ENCODE measurements at regions not wholly inside any gene's neighbourhood (a gene's known extent, or its start where the extent isn't known, plus 50 kb on each side); places are given as distances from the start of the nearest gene placed in this dataset.

DNA sequence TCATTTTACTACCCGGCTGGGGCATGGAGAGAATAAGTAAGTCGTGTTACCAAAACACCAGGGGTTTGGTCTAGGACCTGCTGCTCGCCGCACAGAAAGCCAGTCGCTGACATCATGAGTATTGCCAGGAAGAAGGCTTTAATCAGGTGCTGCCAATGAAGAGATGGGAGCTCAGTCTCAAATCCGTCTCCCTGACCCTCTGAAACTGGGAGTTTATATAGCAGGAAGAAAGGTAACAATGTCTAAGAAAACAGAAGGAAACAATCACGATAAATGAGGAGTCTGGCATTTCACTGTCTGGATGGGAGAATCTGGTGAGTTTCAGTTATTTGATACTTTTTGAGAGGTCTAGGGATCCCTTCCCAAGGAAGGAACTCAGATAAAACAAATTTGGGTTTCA lies 437.9 kb upstream of the JARID2 start:
- Histone ChIP-seq H3K9me3 (no peaks in the 10 kb centered on the region), H3K27me3 (no peaks in the 10 kb centered on the region), H3K4me3 (no peak overlapping the region), H3K4me1 (peaks cover 8 to 14% (median 11%) of the 10 kb centered on the region in 4 donors), H3K27ac (no peak overlapping the region), H3K36me3 (no peaks in the 10 kb centered on the region)
- WGBS, 2 donors (ENCODE audit: low coverage in 1 of 2): 81 to 95% methylated on average over 5 to 7 of the region's 7 CpGs
- intact Hi-C loops (cut with DNase I; ENCODE audit: low total_unique reads) (no loop called here), in situ Hi-C loops (cut with MboI; ENCODE audit: low pct_ligation_motif_present in 1 of 4, low pct_unique_long_range_greater_than_20kb in 1 of 4, low sequenced_read_pairs in 3 of 4) (no loop called here)
- TF ChIP-seq EP300 (IDR thresholded peaks at IDR 0.05; ENCODE audit: low read depth) (no peak), POLR2A (IDR thresholded peaks at IDR 0.05) (no peak), POLR2AphosphoS5 (IDR thresholded peaks at IDR 0.05) (no peak)
- TF ChIP-seq, protein P1, sequence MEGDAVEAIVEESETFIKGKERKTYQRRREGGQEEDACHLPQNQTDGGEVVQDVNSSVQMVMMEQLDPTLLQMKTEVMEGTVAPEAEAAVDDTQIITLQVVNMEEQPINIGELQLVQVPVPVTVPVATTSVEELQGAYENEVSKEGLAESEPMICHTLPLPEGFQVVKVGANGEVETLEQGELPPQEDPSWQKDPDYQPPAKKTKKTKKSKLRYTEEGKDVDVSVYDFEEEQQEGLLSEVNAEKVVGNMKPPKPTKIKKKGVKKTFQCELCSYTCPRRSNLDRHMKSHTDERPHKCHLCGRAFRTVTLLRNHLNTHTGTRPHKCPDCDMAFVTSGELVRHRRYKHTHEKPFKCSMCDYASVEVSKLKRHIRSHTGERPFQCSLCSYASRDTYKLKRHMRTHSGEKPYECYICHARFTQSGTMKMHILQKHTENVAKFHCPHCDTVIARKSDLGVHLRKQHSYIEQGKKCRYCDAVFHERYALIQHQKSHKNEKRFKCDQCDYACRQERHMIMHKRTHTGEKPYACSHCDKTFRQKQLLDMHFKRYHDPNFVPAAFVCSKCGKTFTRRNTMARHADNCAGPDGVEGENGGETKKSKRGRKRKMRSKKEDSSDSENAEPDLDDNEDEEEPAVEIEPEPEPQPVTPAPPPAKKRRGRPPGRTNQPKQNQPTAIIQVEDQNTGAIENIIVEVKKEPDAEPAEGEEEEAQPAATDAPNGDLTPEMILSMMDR (IDR thresholded peaks at IDR 0.05): no peak
- DNase-seq: no peak

DNA sequence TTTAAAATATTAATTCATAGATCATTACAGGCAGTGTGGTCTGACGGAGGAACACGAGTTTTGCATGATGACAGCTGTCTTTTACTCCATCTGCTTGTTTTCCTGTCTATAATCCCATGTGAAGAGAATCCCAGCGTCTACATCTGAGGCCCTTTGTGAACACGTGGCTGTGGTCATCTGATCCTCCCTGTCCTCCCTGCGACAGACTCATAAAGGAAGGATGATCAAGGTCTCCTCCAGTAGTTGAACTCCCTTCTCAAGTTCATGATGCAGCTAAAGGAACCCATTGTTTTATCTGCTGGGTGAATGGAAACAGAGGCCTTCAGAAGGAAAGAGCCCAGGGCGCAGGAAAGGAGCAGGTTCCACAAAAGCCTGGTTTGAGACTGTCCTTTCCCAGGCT lies 435.8 kb upstream of the JARID2 start:
- Histone ChIP-seq H3K4me1 (peaks cover 1 to 4% (median 2%) of the 10 kb centered on the region in 4 donors), H3K9me3 (no peaks in the 10 kb centered on the region), H3K36me3 (no peaks in the 10 kb centered on the region), H3K27me3 (no peaks in the 10 kb centered on the region), H3K4me3 (no peak overlapping the region), H3K27ac (no peak overlapping the region)
- intact Hi-C loops (cut with DNase I; ENCODE audit: low total_unique reads) (no loop called here), in situ Hi-C loops (cut with MboI; ENCODE audit: low pct_ligation_motif_present in 1 of 4, low pct_unique_long_range_greater_than_20kb in 1 of 4, low sequenced_read_pairs in 3 of 4) (no loop called here)
- 86 to 94% methylated on average over 6 of the region's 6 CpGs for WGBS, 2 donors (ENCODE audit: low coverage in 1 of 2)
- no peak for DNase-seq
- TF ChIP-seq POLR2AphosphoS5 (IDR thresholded peaks at IDR 0.05) (no peak), POLR2A (IDR thresholded peaks at IDR 0.05) (no peak), EP300 (IDR thresholded peaks at IDR 0.05; ENCODE audit: low read depth) (no peak)
- TF ChIP-seq, protein P1 (IDR thresholded peaks at IDR 0.05): no peak

DNA sequence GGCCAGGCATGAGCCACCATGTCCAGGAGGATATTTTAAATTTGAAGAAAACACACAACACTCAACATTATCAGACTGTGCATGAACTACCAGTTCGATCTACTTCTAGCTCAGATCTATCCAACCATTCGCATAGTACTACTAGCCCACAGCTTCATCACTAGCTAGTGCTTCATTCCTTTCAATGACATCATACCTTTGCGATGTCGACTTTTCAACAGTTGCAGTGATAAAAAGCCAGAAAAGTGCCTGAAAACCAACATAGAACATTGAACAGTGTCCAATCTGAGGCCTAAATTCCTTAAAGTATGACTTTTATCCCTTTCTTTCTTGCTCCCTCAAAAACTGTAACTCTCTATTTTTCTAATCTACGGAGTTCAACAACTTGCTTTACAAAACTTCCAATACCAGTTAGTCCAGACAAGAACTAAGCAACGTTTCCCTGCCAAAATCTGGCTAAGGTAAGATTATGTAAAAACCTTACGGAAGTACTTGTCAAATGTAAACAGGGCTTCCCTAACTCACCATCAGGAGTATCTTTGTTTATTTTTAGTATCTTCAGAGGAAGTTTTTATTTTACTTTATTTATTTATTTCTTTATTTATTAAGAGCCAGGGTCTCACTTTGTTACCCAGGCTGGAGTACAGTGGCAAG lies 434.0 kb upstream of the JARID2 start:
- Histone ChIP-seq H3K27ac (no peak overlapping the region), H3K9me3 (no peaks in the 10 kb centered on the region), H3K27me3 (no peaks in the 10 kb centered on the region), H3K36me3 (no peaks in the 10 kb centered on the region), H3K4me1 (no peaks in the 10 kb centered on the region), H3K4me3 (no peak overlapping the region)
- in situ Hi-C loops (cut with MboI; ENCODE audit: low pct_ligation_motif_present in 1 of 4, low pct_unique_long_range_greater_than_20kb in 1 of 4, low sequenced_read_pairs in 3 of 4) (no loop called here), intact Hi-C loops (cut with DNase I; ENCODE audit: low total_unique reads) (no loop called here)
- TF ChIP-seq POLR2A (IDR thresholded peaks at IDR 0.05) (no peak), EP300 (IDR thresholded peaks at IDR 0.05; ENCODE audit: low read depth) (no peak), POLR2AphosphoS5 (IDR thresholded peaks at IDR 0.05) (no peak)
- TF ChIP-seq, protein P1 (IDR thresholded peaks at IDR 0.05): no peak
- 83 to 85% methylated on average over 4 to 7 of the region's 7 CpGs for WGBS, 2 donors (ENCODE audit: low coverage in 1 of 2)
- no peak for DNase-seq

DNA sequence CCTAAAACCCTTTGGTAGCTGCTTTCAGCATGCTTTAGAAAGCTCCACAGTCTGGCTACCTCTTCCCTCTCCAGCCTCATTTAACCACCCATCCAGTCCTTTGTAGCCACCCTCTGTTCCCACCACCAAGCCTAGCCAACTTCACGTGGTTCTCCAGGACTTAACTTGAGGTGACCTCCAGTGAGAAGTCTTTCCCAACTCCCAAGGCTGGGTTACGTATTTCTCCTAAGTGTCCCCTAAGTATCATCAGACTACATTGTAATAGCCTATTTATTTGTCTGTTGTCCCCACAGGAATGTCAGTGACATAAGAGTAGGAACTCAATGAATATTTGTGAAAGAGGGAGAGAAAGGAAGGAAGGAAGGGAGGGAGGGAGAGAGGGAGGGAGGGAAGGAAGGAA lies 431.9 kb upstream of the JARID2 start:
- Histone ChIP-seq H3K27me3 (no peaks in the 10 kb centered on the region), H3K36me3 (no peaks in the 10 kb centered on the region), H3K4me3 (no peak overlapping the region), H3K4me1 (peaks cover 4 to 6% (median 5%) of the 10 kb centered on the region in 4 donors), H3K9me3 (no peaks in the 10 kb centered on the region), H3K27ac (no peak overlapping the region)
- in situ Hi-C loops (cut with MboI; ENCODE audit: low pct_ligation_motif_present in 1 of 4, low pct_unique_long_range_greater_than_20kb in 1 of 4, low sequenced_read_pairs in 3 of 4) (no loop called here), intact Hi-C loops (cut with DNase I; ENCODE audit: low total_unique reads) (no loop called here)
- no peak for DNase-seq
- no peak for TF ChIP-seq POLR2AphosphoS5 (IDR thresholded peaks at IDR 0.05)
- TF ChIP-seq, protein P1 (IDR thresholded peaks at IDR 0.05): no peak
- TF ChIP-seq POLR2A (IDR thresholded peaks at IDR 0.05): no peak
- no peak for TF ChIP-seq EP300 (IDR thresholded peaks at IDR 0.05; ENCODE audit: low read depth)
- WGBS, 2 donors (ENCODE audit: low coverage in 1 of 2): 78 to 83% methylated on average over 2 of the region's 2 CpGs
